ENCODE measurements at regions not wholly inside any gene's neighbourhood (a gene's known extent, or its start where the extent isn't known, plus 50 kb on each side); places are given as distances from the start of the nearest gene placed in this dataset.

DNA sequence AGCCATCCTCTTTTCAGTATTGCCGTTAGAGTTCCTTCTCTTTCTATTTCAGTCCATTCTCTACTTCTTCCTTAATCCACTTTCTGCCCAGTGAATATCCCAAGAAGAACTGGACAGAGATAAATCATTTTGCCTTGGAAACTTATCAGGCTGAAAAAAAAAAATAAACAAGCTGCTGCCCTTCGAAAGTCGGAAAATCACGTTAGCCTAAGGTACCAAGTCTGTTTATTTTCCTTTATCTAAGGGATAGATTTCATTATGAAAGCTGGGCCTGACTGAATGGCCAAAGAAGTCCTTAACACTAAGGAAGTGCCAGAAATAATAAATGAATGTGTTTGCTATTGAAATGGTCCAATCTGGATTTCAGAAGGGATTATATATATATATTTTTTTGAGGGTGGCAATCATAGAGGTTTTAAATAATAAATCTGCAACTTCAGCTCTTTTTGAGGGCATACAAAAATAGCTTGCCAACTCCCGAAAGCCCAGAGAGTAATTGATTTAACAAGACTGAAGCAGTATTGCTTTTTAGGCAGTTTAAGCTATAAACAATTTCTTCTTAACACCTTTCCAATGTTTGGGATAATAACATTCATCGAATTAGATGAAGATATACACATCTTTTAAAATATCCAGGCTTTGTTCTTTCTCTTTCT is 127.0 kb upstream of the STMND1 start:
- no peak for DNase-seq

DNA sequence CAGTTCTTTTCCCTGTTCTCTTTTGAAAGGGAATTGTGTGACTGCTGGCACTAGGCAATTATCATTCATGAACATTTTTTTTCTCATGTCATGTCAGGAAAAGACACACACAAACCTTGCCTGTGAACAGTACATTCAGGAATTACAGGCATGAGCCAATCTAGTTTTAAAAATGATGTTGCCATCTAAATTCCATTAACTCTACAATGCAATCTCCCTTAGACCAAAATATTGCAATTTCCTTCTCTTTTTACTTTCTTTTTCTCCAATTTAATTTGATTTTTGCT is 127.5 kb upstream of the STMND1 start:
- DNase-seq, result no peak

DNA sequence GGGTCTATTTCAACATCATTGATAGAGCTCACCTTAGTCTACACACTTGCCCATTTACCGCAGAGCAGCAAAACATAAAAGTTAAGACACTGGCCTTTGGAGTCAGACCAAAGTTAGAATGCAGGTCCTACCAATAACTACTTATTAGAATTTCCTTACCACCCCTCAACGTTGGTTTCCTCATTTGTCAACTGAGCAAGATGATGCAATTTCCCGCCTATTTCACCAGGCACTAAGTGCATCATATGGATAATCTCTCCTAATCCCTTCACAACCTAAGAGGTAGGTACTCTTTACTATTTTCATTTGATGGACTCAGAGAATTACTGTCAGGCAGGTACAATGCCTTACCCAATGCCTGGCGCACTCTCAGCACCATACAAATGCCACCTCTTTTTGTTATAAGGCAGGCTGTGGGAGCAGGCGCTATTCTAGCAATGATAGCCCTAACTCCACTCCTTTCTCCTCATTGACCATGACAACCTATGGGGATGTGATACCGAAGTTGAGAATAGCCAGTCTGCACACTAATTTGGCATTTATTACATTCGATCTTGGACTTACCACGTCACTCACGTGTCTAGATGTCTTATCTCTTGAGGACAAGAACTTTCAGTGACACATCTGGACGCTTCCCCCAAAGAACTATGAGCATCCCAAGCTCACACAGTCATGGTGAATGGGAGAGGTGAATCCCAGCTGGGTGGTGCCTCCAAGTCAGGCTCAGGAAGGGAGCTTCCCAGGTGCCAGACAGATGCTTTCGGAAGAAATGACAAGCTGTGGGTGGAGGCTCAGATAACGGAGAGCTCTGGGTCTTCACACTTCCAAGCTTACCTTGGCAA is 128.1 kb upstream of the STMND1 start:
- no peak for DNase-seq

DNA sequence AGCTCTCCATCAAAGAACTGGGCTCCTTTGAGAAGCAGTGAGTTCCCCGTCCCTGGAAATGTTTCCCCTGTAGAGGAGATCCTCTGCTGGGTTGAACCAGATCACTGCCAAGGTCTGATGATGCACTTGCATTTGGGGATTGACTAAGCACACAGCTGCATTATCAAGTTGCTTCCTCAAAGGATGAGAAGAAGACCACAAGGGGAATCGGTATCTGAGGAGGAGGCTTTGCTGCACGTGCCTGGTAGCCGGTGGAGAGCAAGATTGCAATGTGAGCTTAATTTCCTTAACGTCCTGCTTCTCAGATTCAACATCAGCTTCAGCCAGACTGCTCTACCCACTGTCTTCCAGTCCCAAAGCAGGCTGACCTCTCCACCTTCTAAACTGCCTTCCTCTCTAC is 128.8 kb upstream of the STMND1 start:
- no peak for DNase-seq

DNA sequence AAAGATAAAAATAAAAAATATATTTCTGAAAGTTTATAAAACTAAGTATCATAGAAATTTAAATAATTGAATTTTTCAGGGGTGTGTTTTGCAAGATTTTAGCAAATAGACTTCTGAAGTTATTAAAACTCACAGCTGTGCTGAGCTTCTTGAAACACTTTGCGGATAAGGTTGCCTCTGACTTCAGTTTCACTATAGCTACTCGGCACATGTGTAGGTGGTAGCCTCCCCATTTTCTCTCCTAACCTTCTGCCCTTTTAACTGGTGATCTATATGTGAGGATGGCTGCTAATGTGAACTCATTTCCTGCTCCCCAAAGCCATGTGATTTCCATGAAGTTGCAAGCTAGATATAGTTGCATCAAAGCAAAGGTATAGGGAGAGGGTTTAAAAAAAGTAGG is 129.3 kb upstream of the STMND1 start:
- DNase-seq, result no peak

DNA sequence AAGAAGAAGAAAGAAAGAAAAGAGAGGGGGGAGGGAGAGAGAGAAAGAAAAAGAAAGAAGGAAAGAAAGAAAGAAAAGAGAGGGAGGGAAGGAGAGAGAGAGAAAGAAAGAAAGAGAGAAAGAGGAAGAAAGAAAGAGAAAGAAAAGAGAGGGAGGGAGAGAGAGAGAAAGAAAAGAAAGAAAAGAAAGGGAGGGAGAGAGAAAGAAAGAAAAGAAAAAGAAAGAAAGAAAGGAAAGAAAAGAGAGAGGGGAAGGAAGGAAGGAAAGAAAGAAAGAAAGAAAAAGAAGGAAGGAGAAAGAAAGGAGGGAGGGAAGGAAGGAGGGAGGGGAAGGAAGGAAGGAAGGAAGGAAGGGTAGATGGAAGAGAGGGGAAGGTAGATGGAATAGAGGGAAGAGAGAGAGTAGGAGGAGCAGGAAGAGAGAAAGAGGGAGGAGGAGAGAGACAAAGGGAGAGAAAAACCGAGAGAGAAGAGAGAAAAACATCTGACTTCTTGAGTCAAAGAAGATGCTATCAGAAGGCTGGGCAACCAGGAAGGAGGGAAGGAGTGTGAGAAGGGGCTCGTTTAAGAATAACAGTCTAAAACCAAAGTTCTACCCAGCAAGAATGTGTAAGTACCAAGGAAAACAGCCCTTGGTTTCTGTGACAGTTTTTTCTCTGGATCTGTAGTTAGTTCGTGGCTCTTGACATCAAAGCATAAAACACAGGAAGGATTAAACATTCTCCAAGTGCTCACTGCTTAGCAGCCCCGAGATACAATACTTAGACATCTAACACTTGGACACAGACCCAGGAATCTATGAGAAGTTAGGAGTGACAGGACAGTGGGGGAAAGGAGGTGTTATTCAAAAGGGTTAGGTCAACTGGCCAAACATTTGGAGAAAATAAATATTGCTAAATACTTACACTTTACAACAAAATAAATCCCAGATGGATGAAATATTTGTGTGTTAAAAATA is 131.9 kb upstream of the STMND1 start:
- DNase-seq, result no peak

DNA sequence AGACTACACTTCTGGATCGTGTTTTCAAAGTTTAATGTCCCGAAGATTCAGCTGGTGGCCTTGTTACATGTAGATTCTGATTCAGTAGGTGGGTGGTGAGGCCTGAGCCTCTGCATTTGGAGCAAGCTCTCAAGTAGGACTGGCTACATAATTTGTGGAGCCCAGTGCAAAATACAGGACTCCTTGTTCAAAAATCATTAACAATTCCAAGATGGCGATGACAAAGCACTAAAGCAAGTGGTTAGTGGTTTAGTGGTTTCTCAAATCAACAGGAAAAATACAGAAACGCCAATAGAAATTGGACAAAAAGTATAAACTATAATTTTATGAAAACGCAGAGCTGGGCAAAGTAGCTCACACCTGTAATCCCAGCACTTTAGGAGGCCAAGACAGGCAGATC is 133.7 kb upstream of the STMND1 start:
- no peak for DNase-seq

DNA sequence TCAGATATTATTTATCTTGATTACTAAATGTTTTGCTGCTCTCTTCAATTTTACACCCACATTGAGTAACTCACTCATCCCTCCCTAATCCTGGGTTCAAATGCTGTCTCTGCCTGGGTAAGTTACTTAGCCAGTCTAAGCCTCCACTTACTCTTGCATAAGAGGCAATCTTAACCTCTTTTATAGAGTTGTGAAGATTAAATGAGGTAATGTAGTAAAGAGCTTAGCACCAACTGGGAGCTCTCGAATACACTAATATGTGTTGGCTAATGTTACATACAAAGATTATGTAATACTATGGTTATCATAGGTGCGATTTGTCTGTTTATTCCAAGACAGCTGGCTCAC is 134.4 kb upstream of the STMND1 start:
- no peak for DNase-seq

DNA sequence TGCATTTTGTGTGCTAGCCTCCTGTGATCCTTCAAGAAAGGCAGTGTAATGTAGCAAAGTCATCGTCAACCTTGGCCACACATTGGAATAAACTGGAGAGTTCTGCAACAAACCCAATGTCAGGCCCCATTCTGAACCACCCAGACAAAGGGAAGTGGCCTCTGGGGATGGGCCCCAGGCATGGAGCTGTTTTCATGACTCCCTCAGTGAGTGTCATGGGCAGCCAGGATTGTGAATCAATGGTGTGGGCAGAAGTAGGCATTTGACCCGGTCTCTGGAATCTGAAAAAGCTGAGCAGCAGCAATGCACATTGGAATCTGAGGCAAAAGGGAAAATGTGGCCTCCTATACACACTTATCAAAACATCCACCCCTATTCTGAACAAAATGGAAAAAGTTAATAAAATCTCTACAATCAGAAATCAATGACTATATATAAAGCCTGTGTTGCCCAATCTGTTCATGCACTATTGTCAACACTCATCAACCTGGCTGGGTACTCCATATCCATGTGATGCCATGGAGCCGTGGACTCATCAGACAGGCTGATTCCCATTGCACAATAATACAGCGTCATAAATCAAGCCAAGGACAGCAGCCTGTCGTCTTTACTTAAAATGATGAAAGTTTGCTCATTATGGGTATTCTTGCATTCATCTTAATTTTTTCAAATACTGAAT is 134.9 kb upstream of the STMND1 start:
- DNase-seq, result no peak

DNA sequence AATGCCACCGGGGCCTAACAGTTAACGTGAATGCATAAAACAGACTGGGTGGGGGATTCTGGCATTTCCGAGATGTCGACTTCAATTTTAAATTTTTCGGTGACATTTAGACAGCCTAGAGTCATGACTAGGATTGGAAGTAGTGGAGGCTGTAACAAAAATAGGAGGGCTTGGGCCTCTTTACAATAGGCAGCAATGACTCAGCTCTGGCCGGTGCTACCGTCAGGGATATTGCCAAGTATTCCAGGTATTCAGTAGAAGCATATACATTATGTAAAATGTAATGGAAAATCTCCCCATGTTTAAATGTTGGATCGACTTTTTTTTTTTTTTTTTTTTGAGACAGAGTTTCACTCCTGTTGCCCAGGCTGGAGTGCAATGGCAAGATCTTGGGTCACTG is 136.2 kb upstream of the STMND1 start:
- DNase-seq, result no peak

DNA sequence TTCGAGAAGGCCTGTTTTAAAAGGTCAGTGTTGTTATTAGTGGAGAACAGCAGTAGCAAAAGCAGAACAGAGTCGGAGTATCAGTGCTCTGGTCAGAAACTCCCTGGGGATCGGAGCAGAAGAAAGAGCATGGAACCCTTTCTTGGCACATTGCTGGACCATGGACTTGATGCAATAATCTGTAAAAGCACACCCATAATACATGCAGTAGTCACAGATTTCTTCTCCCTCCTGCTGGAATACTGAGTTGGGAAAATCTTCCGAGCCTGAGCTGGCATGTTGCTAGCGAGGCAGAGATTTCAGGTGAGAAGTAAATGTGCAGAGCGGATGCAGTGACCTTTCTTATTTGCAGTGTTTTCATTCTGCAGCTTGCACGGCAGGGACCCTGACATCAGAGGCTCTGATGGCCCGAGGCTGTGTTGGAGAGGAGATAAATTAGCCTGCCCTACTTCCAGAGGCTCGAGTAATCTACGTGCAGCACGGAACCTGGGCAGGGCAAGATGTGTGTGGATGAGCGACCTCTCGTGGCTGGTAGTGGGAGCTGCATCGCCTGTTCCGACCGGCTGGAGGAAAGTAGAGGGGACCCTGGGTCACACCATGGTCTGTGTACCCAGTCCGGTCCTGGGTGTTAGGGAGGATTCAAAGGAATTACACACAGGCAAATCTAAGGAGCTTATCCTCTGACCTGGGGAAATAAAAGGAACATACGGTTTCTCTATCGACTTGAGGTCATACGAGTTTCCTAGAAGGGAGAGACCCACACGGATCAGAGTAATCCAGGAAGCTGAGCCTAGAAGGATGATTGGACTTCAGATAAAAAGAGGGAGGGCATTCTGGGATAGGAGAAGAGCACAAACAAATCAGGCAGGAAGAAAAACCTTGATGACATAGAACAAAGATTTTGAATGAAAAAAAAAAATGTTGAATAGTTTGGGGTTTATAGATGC is 137.0 kb upstream of the STMND1 start:
- peak; percentile 84 for DNase-seq

DNA sequence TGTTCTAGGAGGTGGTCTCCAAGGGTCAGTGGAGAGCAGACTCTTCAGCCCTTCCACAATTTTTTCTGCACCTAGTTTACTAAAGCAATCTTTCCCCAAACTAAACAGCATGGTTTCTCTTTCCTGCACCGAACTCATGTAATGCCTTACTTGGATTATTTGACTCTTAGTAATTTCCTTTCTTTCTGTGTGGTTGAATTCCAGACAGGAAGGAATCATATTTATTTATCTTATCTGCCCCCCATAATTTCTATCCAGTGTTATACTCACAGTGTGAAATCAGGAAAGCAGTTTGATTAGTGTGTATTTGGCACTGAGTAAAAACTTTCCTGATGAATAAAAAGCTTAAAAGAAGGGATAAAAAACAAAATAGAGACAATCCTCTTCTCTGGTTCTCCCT is 140.3 kb upstream of the STMND1 start:
- no peak for DNase-seq

DNA sequence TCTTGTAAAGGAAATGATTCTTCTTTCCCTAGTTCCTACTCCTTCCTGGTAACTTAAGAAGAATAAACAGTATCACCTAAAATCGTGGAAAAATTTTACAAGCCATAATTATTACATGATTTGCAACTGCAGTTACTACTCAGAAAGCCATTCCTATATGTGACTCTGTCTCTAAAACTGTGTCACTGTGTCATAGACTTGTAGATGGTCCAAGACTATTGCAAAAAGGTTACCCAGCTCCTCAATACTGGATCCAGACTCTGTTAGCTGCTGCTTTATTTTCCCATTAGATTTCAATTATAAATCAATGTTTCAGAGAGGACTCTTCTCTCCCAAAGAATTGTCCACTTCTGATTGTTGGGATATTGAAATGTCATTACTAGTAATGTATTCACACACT is 142.1 kb upstream of the STMND1 start:
- no peak for DNase-seq

DNA sequence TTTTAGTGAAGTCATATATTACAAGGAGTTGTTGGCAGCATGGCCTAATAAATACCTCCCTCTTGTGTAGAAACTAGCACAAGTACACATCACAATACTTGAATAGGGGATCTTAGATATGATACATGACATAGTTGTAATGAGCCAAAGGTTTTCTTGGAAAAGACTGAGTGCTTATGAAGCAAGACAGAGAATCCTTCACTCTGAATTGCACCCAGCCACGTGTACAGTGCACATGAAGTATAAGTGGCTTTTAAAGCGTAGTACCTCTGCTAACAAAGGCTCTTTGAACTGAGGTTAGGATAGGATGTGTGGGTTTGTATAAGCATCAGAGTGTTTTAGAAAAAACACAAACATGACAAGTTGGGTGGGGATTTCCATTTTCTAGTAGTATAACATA is 145.5 kb upstream of the STMND1 start:
- no peak for DNase-seq

DNA sequence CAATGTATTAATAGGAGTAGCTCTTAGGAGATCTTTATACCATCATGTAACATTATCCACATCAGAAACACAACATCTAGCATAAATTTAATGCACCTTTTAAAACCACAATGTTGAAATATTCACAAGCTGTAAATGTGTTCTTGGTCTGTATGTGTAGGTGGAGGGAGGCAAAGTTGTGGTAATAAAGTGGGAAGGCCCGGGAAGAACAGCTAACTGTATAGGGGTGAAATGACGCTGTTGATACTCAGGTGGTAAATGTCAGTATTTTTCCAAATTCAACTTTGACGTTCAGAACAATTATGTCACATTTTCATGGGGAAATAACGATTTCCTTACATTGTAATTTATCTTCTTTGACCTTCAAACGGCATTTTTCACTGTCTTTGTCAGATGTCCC is 146.0 kb upstream of the STMND1 start:
- DNase-seq, result no peak

DNA sequence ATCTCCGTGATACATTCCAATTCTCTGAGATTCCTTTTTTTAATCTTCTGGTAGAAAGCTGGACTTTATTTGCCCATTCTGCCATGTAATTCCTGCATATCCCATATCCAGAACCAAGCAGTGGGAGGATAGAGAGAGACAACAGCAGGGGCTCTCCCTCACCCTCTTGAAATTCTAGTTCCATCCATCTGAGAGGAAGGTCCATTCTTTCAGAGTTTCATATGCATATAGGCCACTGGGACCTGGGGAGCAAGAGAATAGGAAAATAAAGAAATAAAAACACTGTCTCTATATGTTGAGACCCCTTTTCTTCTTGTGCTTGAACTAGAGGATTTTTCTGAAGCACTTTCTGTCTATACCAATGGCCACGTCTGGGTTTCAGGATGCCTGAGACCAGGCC is 147.9 kb upstream of the STMND1 start:
- DNase-seq, result no peak

DNA sequence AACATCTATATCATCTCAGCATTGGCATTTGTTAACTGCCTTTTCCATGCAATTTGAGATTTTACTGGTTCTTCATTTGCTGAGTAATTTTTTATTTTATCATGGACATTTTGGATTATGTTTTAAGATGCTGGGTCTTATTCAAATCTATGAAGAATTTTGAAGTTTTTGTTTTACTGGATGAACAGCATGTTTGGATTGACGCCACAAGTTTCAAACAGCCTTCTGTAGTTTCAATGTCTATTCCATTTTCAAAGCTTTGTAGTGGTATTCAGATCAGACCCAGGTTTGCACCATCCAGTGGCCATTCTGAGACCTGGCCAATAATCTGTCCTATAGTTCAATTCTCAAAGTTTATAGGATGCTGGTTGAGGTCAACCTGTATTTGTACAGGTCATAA is 148.4 kb upstream of the STMND1 start:
- no peak for DNase-seq

DNA sequence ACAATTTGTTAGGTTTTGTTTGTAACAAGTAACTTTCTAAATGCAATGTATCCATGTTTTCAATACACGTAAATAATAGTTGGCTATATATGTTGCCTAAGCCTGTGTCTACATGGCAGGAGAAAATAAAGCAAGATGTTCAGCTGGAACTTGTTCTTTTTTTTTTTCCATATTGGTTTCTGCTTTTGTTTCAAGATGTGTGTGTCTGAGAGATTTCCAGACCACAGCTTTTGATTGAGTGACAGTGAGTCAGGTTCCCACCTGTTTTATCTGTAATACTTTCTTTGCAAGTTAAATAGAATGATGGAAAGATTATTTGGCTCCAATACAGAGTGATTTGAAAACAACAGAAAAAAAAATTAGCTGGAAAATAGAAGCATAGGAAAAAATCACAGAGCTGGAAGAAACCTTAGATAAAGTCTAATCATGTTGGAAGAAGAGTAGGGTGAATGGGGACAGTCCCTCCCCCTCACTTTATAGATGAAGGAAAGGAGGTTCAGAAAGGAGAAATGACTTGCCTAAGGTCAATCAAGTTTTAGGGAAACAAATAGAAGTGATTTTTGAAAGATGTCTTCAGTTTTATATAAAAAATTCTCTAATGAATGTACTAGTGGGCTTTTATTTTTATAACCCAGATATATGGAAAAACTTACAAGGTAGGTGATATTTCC is 150.9 kb upstream of the STMND1 start:
- no peak for DNase-seq

DNA sequence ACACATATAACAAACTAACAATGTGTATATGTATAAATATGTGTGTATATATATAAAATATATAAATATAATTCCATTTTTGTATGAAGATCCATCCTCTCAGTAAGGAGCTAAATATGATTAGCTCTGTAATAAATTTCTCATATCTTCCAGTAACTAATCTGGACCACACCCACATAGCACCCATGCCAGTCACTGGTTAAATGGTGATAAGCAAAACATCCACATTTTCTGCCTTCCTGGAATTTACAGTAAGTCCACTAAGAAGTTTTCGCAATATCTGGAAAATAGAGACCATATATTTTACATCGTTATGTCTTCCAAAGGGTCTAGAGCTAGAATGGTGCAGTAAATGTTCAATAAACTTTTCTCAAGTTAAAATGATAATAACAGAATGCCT is 151.5 kb upstream of the STMND1 start:
- DNase-seq, result no peak

DNA sequence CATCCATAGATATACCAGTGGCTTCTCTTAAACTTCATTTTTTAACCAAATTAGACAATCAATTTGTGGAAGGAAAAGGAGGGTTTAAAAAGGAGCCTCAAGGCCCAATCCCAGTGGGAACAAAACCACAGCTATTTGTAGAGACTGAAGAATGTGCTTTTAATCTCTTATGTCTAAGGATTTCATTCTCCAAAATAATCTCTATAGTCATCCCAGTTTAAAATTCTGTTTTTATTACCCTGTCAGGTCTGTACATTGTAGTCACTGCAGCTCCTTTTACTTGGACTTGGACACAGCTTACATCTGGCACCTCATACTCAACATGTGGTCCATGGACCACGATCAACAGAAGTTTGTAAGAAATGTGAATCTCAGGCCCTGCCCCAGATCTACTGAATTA is 152.1 kb upstream of the STMND1 start:
- no peak for DNase-seq

DNA sequence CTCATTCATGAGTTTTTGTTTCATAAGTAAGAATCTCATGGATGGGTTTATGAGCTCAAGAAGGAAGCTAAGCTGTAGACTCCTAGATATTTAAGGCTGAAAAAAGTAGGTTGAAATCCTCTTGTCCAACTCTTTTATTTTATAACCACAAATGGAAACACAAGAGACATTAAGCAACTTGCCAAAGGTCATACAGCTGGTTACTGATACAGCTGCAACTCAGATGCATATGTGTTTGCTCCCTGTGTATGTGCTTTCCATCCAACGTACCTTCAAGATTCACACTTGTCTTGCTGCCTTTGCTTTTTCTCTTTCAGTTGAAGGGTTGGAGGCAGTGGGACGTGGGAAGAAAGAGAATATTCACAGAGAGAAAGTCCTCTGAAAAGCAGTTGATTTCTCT is 153.5 kb upstream of the STMND1 start:
- no peak for DNase-seq
